HG02870 (cell line): ENCODE measurements at regions not wholly inside any gene's neighbourhood (a gene's known extent, or its start where the extent isn't known, plus 50 kb on each side); places are given as distances from the start of the nearest gene placed in this dataset.

Experiments used
- ATAC-seq: cut with Tn5 transposase; IDR thresholded peaks from one replicate; pipeline ENCODE4 v1.9.1; 2021; ENCODE audit warnings: mild to moderate bottlenecking, moderate library complexity; ENCODE audit not compliant: unreplicated experiment

DNA sequence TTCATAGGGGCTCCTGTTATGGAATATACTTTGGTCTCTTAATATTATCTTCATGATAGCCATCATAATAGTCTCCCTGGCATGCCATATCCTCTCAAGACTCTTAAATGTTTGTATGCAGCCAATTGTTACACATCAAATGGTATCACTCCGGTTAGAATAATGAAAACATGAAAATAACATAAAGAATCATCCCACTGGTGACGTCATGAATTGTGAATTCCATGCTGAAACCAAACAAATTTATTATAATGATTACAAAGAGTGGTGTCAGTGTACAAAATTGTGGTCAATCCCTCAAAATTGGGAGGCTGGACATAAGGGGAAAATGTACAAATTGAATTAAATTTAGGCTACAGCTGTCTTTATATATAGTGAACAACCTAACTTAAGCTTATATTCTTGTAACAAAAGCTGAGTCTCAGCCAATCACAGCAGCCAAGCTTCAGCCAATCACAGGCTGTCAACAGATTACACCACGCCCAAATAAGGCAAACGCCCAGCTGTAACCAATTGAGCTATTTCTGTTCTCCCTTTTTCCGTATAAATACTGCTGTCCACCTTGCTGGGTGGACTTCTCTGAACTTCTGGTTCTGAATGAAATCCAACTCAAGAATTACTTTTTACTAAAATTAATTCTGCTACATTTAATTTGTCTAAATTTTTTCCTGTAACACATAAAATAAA is 156.1 kb downstream of the CHD9NB start:
- no peak for ATAC-seq

DNA sequence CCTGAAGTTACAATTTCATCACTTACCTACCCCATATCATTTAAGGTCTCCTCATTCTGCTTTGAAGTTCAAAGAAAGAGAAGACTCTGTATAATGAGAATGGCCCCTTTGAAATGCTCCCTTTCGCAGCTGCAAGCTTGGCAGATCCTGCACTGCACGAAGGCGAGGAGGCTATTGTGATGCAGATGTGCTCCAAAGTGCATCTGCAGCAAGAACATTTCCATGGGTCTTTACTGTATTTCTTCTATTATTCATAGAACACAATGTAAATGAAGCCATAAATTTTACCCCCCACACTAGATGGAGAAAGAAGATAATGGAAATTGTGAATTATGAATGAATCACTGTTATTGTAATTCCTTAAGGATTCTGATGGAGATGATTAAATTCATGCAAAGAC is 178.7 kb downstream of the CHD9NB start:
- ATAC-seq = no peak

DNA sequence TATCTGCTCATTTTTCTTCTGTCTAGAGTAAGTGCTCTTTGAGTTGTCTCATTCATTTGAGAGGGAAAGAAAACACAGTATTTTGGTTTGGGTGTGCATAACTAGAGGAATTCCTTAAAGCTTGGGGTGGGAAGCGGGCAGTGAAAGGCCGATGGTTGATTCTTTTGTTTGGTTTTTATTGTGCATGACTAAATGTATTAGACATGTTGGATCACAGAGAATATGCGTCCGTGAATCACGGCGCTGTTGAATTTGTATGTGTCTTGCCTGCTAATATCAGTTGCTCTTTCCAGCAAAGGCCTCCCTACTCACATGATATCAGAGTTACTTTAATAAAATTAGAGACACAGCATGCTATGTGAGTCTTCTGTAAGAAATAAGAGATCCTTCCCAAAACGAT is 180.0 kb downstream of the CHD9NB start:
- no peak for ATAC-seq

DNA sequence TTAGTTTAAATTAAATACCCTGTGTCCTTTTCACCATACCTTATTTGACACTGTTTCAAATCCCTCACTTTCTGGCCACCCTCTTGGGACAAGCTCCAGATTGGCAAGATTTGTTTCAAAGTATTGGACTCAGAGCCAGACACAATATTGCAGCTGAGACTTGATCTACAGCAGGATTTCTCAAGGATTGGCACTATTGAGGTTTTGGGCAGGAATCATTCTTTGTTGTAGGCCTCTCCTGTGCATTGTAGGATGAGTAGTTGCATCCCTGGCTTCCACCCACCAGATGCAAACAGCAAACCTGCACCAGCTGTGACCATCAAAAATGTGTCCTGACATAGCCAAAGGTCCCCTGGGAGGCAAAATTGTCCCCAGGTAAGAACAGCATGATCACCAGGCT is 181.2 kb downstream of the CHD9NB start:
- no peak for ATAC-seq

DNA sequence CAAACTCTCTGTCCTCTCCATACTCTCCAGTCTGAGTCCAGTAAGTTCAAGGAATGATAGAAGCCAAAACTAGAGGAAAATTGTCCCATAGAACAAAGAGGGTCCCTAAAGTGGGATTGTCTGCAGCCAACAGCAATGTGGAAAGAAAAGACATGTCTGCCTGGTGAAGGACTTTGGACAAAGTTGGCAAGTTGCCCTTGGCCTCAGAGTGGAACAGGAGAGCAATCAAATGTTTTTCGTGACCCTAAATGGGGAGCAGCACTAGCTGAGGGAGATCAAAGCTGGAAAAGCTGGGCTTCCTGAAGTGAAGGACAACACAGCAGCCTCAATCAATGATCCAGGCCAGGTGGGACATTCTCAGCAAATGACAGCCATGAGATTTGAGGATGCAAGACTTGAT is 183.5 kb downstream of the CHD9NB start:
- ATAC-seq = no peak

DNA sequence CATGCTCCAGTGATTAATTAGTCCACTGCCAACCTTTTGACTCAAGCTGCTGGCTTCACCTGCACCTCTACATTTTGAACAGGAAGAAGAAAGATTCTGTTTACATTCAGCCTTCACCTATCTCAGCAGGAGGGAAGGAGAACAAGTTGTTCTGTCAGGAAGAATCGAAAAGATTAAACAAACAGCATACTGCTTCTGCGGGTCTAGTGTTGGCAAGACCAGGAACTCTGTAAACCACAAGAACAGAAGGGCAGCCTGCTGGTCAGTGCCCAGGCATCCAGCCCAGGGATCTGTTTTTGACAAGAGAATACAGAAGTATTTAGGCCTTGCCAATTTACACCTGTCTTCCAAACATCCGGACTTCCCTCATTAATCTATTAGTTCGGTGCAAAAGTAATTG is 189.7 kb downstream of the CHD9NB start:
- no peak for ATAC-seq

DNA sequence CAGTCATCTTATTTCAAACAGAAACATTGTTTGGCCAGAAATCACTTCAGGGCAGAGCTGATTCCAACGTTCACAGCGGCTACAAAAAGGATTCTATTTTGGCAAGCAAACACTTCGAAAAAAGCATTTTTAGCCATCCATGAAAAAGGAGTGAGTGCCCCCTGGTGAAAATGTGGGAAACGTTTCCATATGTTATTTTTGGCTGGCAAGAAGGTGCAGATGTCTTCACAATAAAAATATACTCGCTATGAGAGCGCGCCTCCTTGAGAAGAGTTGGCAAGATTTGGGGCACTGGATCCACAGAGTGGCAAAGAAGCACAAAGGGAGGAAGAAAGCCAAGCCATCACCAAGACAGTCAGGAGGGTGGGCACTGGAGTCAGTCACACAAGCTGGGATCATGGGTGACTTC is 191.1 kb downstream of the CHD9NB start:
- ATAC-seq = no peak

DNA sequence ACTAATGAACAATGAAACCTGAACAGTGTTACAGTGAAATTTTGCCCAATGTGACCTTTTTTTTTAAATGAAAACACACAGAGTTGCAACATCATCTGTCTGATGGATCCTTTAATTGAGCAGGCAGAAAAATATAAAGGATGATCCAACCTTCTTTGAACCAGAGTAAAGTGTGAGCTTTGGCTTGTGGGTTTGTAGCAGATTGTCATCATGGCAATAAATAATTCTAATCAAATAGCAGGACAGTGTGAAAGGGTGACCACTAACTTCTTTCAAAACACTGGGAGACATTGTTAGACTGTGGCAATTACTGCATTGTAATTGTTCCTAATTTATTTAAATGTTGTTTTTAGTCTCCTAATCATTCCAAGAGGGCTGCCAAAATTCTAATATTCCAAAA is 197.2 kb downstream of the CHD9NB start:
- no peak for ATAC-seq

DNA sequence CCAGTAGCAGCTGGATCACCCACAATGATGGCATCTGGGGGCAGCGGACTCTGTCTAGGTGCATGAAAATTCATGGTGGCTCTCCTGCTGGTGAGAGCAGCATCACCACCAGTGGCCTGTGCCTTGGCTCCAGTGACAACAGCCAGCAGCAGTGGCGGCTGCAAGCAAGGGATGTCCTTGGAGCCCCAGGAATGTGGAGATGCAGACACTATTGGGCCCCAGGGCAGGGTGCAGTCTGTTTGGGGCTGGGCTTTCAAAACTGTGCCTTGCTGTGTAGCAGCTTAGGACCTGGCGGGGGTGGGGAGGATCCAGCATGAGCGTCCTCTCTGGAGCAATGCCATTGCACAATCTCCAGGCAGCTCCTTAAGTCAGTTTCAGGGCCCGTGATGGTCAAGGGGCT is 199.7 kb downstream of the CHD9NB start:
- no peak for ATAC-seq

DNA sequence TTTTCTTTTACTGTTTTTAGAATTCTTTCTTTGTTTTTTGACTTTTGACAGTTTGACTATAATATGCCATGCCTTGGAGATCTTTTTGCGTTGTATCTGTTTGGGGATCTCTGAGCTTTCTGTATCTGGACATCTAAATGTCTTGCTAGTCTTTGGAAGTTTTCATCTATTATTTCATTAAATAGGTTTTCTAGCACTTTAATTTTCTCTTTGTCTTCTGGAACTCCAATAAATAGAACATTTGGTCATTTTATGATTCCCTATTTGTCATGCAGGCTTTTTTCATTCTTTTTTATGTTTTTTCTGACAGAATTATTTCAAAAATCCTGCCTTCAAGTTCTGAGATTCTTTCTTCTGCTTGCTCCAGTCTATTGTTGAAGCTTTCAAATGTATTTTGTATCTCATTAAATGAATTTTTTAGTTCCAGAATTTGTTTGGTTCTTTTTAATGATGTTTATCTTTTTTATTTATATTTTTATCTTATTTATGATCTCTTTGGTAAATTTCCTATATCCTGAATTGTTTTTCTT is 201.4 kb downstream of the CHD9NB start:
- ATAC-seq = no peak

DNA sequence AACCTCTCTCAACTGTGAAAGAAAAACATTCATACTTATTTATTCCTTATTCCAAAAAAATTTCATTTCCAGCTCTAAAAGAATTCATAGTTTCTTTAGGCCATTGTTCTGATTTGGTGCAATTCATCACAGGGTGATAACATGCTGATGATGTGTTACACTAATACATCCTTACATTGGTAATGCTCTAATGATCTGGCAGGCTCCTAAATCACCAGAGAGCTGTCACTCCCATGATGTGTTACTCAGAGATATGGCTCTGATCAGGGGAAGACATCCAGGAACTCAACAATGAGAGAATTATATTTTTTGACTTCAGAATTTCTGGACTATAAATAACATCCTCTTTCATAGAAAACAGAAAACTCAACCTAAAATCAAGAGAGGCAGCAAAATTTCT is 209.3 kb downstream of the CHD9NB start:
- ATAC-seq = no peak

DNA sequence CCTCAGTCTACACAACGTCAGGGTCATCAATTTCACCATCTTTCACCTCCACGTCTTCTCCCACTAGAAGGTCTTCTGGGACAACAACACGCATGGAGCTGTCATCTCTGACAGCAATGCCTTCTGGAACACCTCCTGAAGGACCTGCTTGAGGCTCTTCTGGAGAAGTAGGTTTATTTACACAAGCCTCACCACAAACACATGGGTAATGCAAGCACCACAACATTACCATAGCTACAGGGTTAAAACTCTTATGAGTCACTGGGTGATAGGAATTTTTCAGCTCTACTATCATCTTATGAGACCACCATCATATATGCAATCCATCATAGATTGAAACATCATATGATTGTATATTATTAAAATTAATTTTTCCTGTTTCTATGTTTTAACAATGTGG is 215.4 kb downstream of the CHD9NB start:
- ATAC-seq = no peak

DNA sequence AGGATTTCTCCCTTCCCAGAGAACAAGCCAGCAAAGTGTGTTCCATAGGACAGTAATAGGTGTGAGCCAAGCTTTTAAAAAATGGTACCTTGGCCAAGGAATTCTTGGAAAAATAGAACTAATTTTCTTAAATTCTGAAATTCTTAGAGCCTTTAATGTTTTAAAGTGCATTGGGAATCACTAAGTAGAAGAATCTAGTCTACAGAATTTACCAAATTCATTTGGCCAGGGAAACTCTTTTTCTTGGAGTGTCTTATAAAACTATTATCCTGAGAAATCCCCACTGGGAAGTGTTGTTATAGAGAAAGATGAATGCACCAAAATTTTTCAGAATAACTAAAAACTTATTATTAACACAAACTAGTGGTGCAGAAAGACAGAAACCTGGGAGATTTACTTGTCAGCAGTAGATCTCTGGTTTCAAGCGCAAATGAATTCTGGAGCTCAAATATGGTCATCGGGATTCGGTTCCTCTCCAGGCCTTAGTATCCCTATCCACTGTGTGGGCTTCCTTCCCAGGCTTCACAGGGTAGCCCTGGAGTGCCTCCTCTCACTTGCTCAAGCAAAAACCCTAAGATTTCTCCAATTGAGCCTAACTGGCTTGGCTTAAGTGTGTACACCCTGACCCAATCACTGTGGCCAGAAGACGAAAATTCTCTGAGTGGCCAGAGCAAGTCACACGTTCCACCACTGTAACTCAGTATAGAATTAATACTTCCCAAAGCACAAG is 217.8 kb downstream of the CHD9NB start:
- no peak for ATAC-seq

DNA sequence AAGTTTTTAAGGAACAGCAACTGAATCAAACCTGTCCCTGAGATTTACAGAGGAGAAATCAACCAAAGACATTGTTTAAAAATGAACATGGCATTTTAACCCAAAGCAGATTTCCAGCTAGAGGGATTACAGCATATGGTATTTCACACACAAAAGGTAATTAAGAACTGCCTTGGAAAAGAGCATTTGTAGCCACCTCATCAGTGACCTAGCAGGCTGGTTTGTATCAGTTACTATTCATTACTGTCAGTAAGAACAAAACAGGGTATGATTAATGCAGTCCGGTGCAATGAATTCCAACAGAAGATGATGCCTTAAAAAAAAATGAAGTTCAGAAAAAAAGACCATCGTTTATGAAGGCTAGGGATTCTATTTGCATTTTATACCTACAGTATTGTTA is 219.9 kb downstream of the CHD9NB start:
- ATAC-seq = no peak

DNA sequence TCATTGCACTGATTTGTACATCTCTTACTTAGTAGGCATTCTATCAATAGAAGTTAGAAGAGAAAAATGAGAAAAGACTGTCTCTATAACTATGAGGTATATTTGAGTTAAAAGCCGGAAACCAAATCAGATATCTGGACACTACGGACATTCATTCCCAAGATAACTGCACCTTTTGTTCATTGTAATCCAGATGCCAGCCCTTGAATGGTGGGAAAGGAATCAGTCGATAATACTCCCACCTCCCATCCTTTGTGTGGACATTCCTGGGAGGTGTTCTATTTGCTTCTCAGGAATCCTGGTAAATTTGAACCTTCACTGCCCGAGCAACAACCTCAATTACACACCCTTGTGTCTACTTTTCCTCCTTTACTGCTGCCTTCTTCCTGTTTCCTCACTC is 225.2 kb downstream of the CHD9NB start:
- no peak for ATAC-seq

DNA sequence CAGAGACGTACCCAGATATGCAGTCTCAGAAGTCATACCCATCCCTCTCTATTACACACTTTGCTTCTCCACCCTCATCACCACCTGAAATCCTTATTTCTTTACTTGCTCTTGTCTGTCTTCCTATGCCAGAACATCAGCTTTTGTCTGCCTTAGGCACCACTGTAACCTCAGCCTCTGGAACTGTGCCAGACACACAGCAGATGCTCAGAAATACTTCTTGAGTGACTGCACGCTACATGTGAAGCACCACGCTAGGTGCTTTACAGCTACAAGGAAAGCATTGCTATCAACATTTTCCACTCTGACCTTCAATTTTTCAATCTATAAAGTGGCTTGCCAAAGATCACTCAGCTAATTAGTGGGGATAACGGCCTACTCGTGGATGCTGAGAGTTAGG is 226.8 kb downstream of the CHD9NB start:
- no peak for ATAC-seq

DNA sequence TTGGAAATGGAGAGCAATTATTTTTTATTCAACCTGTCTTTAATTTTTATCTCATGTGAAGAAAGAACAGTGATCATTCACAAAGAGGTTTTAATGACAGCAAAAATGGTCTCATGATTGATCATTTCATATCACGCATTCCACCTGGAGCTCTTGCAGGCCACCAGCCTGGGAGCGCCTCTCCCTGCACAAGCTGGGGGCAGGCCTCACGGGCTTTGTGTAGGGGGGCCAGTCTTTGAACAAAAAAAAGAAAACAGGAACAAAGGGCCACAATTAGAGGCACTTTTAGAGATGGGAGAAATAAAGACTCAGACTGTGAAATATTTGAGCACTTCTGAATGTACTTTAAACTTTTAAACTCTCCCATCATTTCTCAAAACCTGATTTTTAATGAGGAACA is 232.9 kb downstream of the CHD9NB start:
- no peak for ATAC-seq

DNA sequence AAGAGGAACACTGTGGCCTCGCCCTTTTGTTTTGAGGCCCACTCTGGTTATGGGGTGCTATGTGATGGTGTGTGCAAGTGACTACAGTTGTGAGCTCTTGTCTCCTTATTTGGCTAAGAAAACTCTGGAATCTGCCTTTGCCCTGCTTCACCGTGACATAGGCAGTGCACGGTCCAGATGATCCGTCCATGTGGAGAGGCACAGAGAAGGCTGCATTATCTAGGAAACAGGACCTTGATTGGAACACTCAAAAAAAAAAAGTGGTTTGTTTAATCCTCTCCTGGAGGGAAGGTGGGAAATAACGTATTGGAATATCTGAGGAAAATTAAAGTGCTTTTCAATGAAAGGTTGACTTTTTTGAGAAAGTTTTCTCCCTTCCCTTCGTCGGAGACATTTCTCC is 233.3 kb downstream of the CHD9NB start:
- ATAC-seq = no peak

DNA sequence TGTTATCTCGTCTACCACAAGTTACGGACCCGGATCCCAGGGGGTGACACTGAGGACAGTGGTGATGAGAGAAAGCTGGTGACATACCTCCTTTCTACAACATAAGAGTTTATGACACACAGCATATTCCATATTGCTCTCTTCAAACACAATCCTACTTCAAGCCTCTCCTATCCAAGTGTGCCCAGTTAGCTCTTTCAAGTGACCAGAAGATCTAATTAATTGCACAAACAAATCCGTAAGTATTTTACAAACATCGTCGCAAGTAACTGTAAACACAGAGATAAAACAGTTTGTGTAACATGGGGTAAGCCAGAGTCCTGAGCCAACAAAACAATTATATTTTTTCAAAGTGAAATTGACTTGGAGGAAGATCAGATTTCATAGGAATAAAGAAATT is 235.0 kb downstream of the CHD9NB start:
- no peak for ATAC-seq

DNA sequence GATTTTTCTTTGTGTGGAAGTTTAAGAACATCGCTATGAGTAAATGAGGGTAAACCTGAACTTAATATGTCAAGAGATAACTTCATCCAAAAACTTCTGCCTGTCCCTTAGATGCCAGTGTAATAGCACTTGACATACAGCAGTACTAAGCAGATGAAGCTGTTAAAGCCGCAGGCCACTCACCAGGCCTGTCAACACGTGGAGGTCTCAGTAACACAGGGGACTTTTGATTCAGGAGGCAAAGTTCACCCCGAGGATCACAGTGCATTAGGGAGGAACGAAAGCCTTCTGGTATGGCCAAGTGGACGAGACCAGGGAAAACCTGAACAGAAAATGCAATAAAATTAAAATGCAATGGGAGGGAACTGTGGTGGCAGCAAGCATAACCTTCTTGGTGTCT is 235.7 kb downstream of the CHD9NB start:
- ATAC-seq = no peak

DNA sequence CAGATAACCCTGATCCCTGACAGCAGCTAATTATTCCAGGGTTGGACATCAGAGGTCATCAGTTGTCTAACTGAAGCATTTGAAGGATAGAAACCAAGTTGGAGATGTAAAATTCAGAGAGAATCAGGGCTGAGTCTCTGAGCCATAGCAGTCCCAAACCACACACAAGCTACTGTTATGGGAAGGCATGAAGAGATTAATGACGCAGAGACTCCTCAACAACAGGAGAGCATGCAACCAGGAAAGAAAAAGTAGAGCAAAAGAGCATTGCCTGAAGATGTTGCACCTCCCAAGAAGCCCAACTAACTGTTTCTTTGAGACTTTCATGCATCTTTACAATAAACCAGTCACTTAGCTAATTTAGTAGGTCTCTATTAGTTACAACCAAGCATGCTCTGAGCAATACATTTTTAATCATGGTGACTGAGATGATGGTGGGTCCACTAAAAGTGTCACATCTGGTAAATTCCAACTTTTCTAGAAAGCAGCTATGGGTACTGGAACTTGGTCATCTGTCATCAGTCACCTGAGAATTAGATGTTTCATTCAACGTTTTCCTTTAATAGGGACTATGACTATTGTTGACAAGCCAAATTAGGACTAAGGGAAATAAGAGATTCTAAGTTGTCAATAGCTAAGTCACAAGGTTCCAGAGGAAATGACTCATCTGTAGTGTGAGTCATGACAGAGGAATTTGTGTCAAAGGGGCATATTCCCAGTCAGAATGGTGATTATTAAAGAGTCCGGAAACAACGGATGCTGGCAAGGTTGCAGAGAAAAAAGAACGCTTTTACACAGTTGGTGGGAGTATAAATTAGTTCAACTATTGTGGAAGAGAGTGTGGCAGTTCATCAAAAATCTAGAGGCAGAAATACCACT is 239.8 kb downstream of the CHD9NB start:
- ATAC-seq = no peak
